HL-60 (cell line): ENCODE measurements at regions not wholly inside any gene's neighbourhood (a gene's known extent, or its start where the extent isn't known, plus 50 kb on each side); places are given as distances from the start of the nearest gene placed in this dataset.

Experiments
- GABPA ChIP-seq: IDR thresholded peaks from 2 replicates; pipeline ENCODE4 v1.6.1; 2012; ENCODE audit warnings: low read depth
- TF ChIP-seq, protein P1 (sequence below): IDR thresholded peaks from 2 replicates; pipeline ENCODE4 v1.6.1; 2012; ENCODE audit warnings: low read depth; ENCODE audit not compliant: insufficient replicate concordance
- TF ChIP-seq, protein P2 (sequence below): IDR thresholded peaks from one replicate; pipeline ENCODE4 v1.5.1; 2011; ENCODE audit warnings: low read length, control low read depth, inconsistent platforms; ENCODE audit not compliant: insufficient read depth

DNA sequence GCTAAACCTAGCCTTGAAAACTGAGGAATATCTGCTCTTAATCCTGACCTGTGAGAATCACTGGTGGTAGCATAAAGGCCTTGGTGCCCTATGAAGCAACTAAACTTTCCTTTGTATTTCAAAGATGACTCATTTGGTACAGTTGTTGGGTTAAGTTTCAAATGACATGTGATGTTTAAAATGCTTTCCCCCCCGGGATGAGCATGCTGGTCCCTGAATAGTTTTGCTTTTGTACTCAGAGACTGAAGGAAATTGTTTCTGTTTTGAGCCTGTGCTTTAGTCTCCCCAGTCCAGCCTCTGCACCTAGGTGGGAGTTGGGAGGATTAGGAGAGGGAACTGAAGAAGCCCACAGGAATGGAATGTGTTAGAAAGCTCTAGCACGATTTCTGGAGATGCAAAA, 258.9 kb upstream of the NPY start:
- TF ChIP-seq, protein P1, sequence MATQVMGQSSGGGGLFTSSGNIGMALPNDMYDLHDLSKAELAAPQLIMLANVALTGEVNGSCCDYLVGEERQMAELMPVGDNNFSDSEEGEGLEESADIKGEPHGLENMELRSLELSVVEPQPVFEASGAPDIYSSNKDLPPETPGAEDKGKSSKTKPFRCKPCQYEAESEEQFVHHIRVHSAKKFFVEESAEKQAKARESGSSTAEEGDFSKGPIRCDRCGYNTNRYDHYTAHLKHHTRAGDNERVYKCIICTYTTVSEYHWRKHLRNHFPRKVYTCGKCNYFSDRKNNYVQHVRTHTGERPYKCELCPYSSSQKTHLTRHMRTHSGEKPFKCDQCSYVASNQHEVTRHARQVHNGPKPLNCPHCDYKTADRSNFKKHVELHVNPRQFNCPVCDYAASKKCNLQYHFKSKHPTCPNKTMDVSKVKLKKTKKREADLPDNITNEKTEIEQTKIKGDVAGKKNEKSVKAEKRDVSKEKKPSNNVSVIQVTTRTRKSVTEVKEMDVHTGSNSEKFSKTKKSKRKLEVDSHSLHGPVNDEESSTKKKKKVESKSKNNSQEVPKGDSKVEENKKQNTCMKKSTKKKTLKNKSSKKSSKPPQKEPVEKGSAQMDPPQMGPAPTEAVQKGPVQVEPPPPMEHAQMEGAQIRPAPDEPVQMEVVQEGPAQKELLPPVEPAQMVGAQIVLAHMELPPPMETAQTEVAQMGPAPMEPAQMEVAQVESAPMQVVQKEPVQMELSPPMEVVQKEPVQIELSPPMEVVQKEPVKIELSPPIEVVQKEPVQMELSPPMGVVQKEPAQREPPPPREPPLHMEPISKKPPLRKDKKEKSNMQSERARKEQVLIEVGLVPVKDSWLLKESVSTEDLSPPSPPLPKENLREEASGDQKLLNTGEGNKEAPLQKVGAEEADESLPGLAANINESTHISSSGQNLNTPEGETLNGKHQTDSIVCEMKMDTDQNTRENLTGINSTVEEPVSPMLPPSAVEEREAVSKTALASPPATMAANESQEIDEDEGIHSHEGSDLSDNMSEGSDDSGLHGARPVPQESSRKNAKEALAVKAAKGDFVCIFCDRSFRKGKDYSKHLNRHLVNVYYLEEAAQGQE: no peak
- TF ChIP-seq, protein P2, sequence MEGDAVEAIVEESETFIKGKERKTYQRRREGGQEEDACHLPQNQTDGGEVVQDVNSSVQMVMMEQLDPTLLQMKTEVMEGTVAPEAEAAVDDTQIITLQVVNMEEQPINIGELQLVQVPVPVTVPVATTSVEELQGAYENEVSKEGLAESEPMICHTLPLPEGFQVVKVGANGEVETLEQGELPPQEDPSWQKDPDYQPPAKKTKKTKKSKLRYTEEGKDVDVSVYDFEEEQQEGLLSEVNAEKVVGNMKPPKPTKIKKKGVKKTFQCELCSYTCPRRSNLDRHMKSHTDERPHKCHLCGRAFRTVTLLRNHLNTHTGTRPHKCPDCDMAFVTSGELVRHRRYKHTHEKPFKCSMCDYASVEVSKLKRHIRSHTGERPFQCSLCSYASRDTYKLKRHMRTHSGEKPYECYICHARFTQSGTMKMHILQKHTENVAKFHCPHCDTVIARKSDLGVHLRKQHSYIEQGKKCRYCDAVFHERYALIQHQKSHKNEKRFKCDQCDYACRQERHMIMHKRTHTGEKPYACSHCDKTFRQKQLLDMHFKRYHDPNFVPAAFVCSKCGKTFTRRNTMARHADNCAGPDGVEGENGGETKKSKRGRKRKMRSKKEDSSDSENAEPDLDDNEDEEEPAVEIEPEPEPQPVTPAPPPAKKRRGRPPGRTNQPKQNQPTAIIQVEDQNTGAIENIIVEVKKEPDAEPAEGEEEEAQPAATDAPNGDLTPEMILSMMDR: no peak
- no peak for TF ChIP-seq GABPA
